SK-N-SH treated with all-trans-retinoic acid at 6 μM for 48 hours (cell line): ENCODE measurements at regions not wholly inside any gene's neighbourhood (a gene's known extent, or its start where the extent isn't known, plus 50 kb on each side); places are given as distances from the start of the nearest gene placed in this dataset.

Experiments used
- ARNTL ChIP-seq: fragments of 450-650 bp; formaldehyde crosslinking; IDR thresholded peaks from 2 replicates; pipeline ENCODE4 v1.5.0; 2020; ENCODE audit warnings: low read depth, mild to moderate bottlenecking, moderate library complexity, borderline replicate concordance
- GLIS3 ChIP-seq: fragments of 250-450 bp; sonication (Bioruptor Pico); IDR thresholded peaks from 2 replicates; pipeline ENCODE4 v1.5.0; 2020; ENCODE audit warnings: mild to moderate bottlenecking, moderate library complexity
- ISL1 ChIP-seq: fragments of 250-450 bp; sonication (Bioruptor Pico); IDR thresholded peaks from 2 replicates; pipeline ENCODE4 v2.1.2; 2022; ENCODE audit warnings: mild to moderate bottlenecking, moderate library complexity
- PPARA ChIP-seq: fragments of 250-450 bp; sonication (Bioruptor Pico); IDR thresholded peaks from 2 replicates; pipeline ENCODE4 v1.5.0; 2020; ENCODE audit warnings: mild to moderate bottlenecking, borderline replicate concordance
- RARB ChIP-seq: fragments of 250-450 bp; sonication (Bioruptor Pico); IDR thresholded peaks from 2 replicates; pipeline ENCODE4 v1.8.0; 2021; ENCODE audit warnings: mild to moderate bottlenecking, moderate library complexity
- SNAI2 ChIP-seq: fragments of 250-450 bp; sonication (Bioruptor Pico); IDR thresholded peaks from 2 replicates; pipeline ENCODE4 v1.5.0; 2020; ENCODE audit warnings: mild to moderate bottlenecking, moderate library complexity
- TOX ChIP-seq: fragments of 250-450 bp; sonication (Bioruptor Pico); IDR thresholded peaks from 2 replicates; pipeline ENCODE4 v1.8.0; 2021; ENCODE audit warnings: mild to moderate bottlenecking, moderate library complexity, borderline replicate concordance
- ZC3H10 ChIP-seq: fragments of 250-450 bp; sonication (Bioruptor Pico); IDR thresholded peaks from 2 replicates; pipeline ENCODE4 v1.5.1; 2021; ENCODE audit warnings: mild to moderate bottlenecking, moderate library complexity
- ZFP3 ChIP-seq: fragments of 250-450 bp; sonication (Bioruptor Pico); IDR thresholded peaks from 2 replicates; pipeline ENCODE4 v1.5.0; 2020; ENCODE audit warnings: mild to moderate bottlenecking, moderate library complexity
- ZFP30 ChIP-seq: fragments of 450-650 bp; formaldehyde crosslinking; IDR thresholded peaks from 2 replicates; pipeline ENCODE4 v1.5.0; 2022; ENCODE audit warnings: mild to moderate bottlenecking, moderate library complexity
- ZNF565 ChIP-seq: fragments of 450-650 bp; formaldehyde crosslinking; conservative IDR thresholded peaks from 2 replicates; pipeline ENCODE4 v1.5.0; 2020; ENCODE audit warnings: low read depth, mild to moderate bottlenecking, moderate library complexity
- TF ChIP-seq, protein P1 (sequence below): fragments of 250-450 bp; sonication (Bioruptor Pico); IDR thresholded peaks from 2 replicates; pipeline ENCODE4 v1.8.0; 2020; ENCODE audit warnings: mild to moderate bottlenecking, moderate library complexity, borderline replicate concordance
- TF ChIP-seq, protein P2 (sequence below): fragments of 250-450 bp; sonication (Bioruptor Pico); IDR thresholded peaks from 2 replicates; pipeline ENCODE4 v1.5.1; 2020; ENCODE audit warnings: low read depth, mild to moderate bottlenecking, moderate library complexity
- TF ChIP-seq, protein P3 (sequence below): fragments of 250-450 bp; sonication (Bioruptor Pico); IDR thresholded peaks from 2 replicates; pipeline ENCODE4 v1.5.0; 2020; ENCODE audit warnings: mild to moderate bottlenecking, moderate library complexity

DNA sequence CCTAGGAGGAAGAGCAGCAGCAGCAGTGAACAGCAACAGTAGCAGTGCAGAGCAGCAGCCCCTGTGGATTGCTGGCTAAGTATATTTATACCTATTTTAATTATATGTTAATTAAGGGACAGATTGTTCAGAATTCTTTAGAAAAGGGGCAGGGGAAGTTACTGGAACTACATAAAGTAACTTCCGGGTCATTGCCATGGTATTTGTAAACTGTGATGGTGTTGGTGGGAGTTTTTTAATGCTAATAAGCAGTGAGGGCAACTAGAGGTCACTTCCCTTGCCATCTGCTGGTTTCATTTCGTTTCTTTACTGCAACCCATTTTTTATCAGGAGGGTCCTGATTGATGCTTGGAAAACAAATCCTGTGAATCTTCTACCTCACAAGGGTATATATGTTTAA is 229.8 kb upstream of the PODXL start:
- TF ChIP-seq ZFP30 (no peak), ZC3H10 (no peak), SNAI2 (CRISPR knock-in tag) (no peak), ZFP3 (no peak), RARB (CRISPR knock-in tag) (no peak), ISL1 (CRISPR knock-in tag) (no peak), ARNTL (CRISPR knock-in tag) (no peak), GLIS3 (CRISPR knock-in tag) (no peak), ZNF565 (CRISPR knock-in tag) (no peak), TOX (CRISPR knock-in tag) (no peak), PPARA (CRISPR knock-in tag) (no peak)
- TF ChIP-seq, protein P1, sequence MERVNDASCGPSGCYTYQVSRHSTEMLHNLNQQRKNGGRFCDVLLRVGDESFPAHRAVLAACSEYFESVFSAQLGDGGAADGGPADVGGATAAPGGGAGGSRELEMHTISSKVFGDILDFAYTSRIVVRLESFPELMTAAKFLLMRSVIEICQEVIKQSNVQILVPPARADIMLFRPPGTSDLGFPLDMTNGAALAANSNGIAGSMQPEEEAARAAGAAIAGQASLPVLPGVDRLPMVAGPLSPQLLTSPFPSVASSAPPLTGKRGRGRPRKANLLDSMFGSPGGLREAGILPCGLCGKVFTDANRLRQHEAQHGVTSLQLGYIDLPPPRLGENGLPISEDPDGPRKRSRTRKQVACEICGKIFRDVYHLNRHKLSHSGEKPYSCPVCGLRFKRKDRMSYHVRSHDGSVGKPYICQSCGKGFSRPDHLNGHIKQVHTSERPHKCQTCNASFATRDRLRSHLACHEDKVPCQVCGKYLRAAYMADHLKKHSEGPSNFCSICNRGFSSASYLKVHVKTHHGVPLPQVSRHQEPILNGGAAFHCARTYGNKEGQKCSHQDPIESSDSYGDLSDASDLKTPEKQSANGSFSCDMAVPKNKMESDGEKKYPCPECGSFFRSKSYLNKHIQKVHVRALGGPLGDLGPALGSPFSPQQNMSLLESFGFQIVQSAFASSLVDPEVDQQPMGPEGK (CRISPR knock-in tag) = no peak
- TF ChIP-seq, protein P2, sequence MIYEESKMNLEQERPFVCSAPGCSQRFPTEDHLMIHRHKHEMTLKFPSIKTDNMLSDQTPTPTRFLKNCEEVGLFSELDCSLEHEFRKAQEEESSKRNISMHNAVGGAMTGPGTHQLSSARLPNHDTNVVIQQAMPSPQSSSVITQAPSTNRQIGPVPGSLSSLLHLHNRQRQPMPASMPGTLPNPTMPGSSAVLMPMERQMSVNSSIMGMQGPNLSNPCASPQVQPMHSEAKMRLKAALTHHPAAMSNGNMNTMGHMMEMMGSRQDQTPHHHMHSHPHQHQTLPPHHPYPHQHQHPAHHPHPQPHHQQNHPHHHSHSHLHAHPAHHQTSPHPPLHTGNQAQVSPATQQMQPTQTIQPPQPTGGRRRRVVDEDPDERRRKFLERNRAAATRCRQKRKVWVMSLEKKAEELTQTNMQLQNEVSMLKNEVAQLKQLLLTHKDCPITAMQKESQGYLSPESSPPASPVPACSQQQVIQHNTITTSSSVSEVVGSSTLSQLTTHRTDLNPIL = no peak
- TF ChIP-seq, protein P3, sequence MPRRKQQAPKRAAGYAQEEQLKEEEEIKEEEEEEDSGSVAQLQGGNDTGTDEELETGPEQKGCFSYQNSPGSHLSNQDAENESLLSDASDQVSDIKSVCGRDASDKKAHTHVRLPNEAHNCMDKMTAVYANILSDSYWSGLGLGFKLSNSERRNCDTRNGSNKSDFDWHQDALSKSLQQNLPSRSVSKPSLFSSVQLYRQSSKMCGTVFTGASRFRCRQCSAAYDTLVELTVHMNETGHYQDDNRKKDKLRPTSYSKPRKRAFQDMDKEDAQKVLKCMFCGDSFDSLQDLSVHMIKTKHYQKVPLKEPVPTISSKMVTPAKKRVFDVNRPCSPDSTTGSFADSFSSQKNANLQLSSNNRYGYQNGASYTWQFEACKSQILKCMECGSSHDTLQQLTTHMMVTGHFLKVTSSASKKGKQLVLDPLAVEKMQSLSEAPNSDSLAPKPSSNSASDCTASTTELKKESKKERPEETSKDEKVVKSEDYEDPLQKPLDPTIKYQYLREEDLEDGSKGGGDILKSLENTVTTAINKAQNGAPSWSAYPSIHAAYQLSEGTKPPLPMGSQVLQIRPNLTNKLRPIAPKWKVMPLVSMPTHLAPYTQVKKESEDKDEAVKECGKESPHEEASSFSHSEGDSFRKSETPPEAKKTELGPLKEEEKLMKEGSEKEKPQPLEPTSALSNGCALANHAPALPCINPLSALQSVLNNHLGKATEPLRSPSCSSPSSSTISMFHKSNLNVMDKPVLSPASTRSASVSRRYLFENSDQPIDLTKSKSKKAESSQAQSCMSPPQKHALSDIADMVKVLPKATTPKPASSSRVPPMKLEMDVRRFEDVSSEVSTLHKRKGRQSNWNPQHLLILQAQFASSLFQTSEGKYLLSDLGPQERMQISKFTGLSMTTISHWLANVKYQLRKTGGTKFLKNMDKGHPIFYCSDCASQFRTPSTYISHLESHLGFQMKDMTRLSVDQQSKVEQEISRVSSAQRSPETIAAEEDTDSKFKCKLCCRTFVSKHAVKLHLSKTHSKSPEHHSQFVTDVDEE (CRISPR knock-in tag) = no peak
